WTC11 (cell line): ENCODE measurements at regions not wholly inside any gene's neighbourhood (a gene's known extent, or its start where the extent isn't known, plus 50 kb on each side); places are given as distances from the start of the nearest gene placed in this dataset.

Experiments used
- ATAC-seq: fragments of 200-7000 bp; cut with Tn5 transposase; 2 replicates; pipeline ENCODE4 v1.10.0; 2021; ENCODE audit warnings: mild to moderate bottlenecking, moderate library complexity
- CTCF ChIA-PET: fragments of 300-600 bp; sonication (Branson Sonifier 250); formaldehyde crosslinking; loops from one replicate; lab custom pipeline; 2021; ENCODE audit warnings: antibody characterized with exemption; lab: Charles Lee
- POLR2A ChIA-PET: fragments of 350-600 bp; sonication (Branson Sonifier 250); formaldehyde crosslinking; loops from one replicate; lab custom pipeline; 2021; ENCODE audit warnings: antibody characterized with exemption; lab: Charles Lee
- DNase-seq: peaks from one replicate; pipeline ENCODE4 v3.0.0; 2021; ENCODE audit warnings: low spot score
- H3K27ac Mint-ChIP-seq: 2 replicates; pipeline ENCODE4 v1.8.0; 2021; ENCODE audit warnings: mixed read lengths
- H3K27me3 Mint-ChIP-seq: 2 replicates; pipeline ENCODE4 v1.8.0; 2021; ENCODE audit warnings: low read depth, mild to moderate bottlenecking, moderate library complexity, mixed read lengths
- H3K36me3 Mint-ChIP-seq: 2 replicates; pipeline ENCODE4 v1.8.0; 2021; ENCODE audit warnings: mixed read lengths
- H3K4me1 Mint-ChIP-seq: 2 replicates; pipeline ENCODE4 v1.8.0; 2022; ENCODE audit warnings: mixed read lengths
- H3K4me3 Mint-ChIP-seq: 2 replicates; pipeline ENCODE4 v1.8.0; 2021; ENCODE audit warnings: mild to moderate bottlenecking, moderate library complexity, mixed read lengths
- H3K9me3 Mint-ChIP-seq: 2 replicates; pipeline ENCODE4 v1.8.0; 2021; ENCODE audit warnings: mixed read lengths
- CREM ChIP-seq: sonication (generic); formaldehyde crosslinking; IDR thresholded peaks from 2 replicates; pipeline ENCODE4 v1.8.1; 2022; ENCODE audit warnings: mild to moderate bottlenecking, missing genetic modification reagents, moderate library complexity
- ERG ChIP-seq: fragments of 250-450 bp; sonication (Bioruptor Pico); IDR thresholded peaks from 2 replicates; pipeline ENCODE4 v1.8.0; 2021; ENCODE audit warnings: mild to moderate bottlenecking
- JAZF1 ChIP-seq: fragments of 250-450 bp; sonication (Bioruptor Pico); IDR thresholded peaks from 2 replicates; pipeline ENCODE4 v1.9.0; 2021; ENCODE audit warnings: moderate library complexity, mild to moderate bottlenecking, inconsistent platforms
- NFATC4 ChIP-seq: fragments of 250-450 bp; sonication (Bioruptor Pico); IDR thresholded peaks from 2 replicates; pipeline ENCODE4 v1.9.0; 2021; ENCODE audit warnings: mild to moderate bottlenecking
- NFE2L1 ChIP-seq: sonication (generic); formaldehyde crosslinking; IDR thresholded peaks from 2 replicates; pipeline ENCODE4 v1.8.1; 2023; ENCODE audit warnings: missing genetic modification reagents
- OVOL2 ChIP-seq: fragments of 250-450 bp; sonication (Bioruptor Pico); IDR thresholded peaks from 2 replicates; pipeline ENCODE4 v1.9.0; 2021; ENCODE audit warnings: mild to moderate bottlenecking, borderline replicate concordance
- RELA ChIP-seq: sonication (generic); formaldehyde crosslinking; IDR thresholded peaks from 2 replicates; pipeline ENCODE4 v1.8.1; 2022; ENCODE audit warnings: missing genetic modification reagents, mild to moderate bottlenecking, borderline replicate concordance
- SMAD3 ChIP-seq: sonication (generic); formaldehyde crosslinking; IDR thresholded peaks from 2 replicates; pipeline ENCODE4 v1.8.0; 2022; ENCODE audit warnings: missing genetic modification reagents, mild to moderate bottlenecking, borderline replicate concordance
- SOX15 ChIP-seq: fragments of 250-450 bp; sonication (Bioruptor Pico); IDR thresholded peaks from 2 replicates; pipeline ENCODE4 v1.9.0; 2021; ENCODE audit warnings: mild to moderate bottlenecking
- ZBTB21 ChIP-seq: sonication (generic); formaldehyde crosslinking; IDR thresholded peaks from 2 replicates; pipeline ENCODE4 v1.8.1; 2023; ENCODE audit warnings: mild to moderate bottlenecking, missing genetic modification reagents, borderline replicate concordance
- ZNF232 ChIP-seq: sonication (generic); formaldehyde crosslinking; IDR thresholded peaks from 2 replicates; pipeline ENCODE4 v1.8.0; 2022; ENCODE audit warnings: mild to moderate bottlenecking, missing genetic modification reagents
- ZNF512 ChIP-seq: sonication (generic); formaldehyde crosslinking; IDR thresholded peaks from 2 replicates; pipeline ENCODE4 v1.8.1; 2022; ENCODE audit warnings: missing genetic modification reagents, borderline replicate concordance
- ZNF532 ChIP-seq: fragments of 250-450 bp; sonication (Bioruptor Pico); IDR thresholded peaks from 2 replicates; pipeline ENCODE4 v1.9.0; 2021; ENCODE audit warnings: mild to moderate bottlenecking, borderline replicate concordance
- ZSCAN18 ChIP-seq: fragments of 250-450 bp; sonication (Bioruptor Pico); IDR thresholded peaks from 2 replicates; pipeline ENCODE4 v2.1.2; 2022; ENCODE audit warnings: mild to moderate bottlenecking, moderate library complexity

- ChIA-PET CTCF (no interaction called here), POLR2A (no interaction called here)
- peaks cover 15% of the 10 kb centered on the region for H3K36me3 Mint-ChIP-seq
- TF ChIP-seq SOX15 (CRISPR knock-in tag), result no peak
- no peak overlapping the region for H3K4me3 Mint-ChIP-seq
- H3K4me1 Mint-ChIP-seq, result no peaks in the 10 kb centered on the region
- ATAC-seq (no peak), DNase-seq (no peak)
- no peaks in the 10 kb centered on the region; the same call in 1 of the 2 replicates for H3K27me3 Mint-ChIP-seq
- H3K9me3 Mint-ChIP-seq, result peaks cover 30% of the 10 kb centered on the region
- no peak overlapping the region for H3K27ac Mint-ChIP-seq
Measured at GRCh38 chr18:75141734-75142133, 67.2 kb downstream of the PTGR3 start.

GRCh38 chr18:75141166-75141565 lies 67.8 kb downstream of the PTGR3 start:
- Mint-ChIP-seq H3K4me1 (no peaks in the 10 kb centered on the region), H3K36me3 (peaks cover 11% of the 10 kb centered on the region), H3K4me3 (no peak overlapping the region), H3K27me3 (no peaks in the 10 kb centered on the region; the same call in 1 of the 2 replicates), H3K9me3 (peaks cover 24% of the 10 kb centered on the region), H3K27ac (no peak overlapping the region)
- ATAC-seq, result no peak
- no peak for TF ChIP-seq SMAD3
- TF ChIP-seq ZNF232 (CRISPR knock-in tag), result no peak
- TF ChIP-seq ERG (CRISPR knock-in tag), result no peak
- TF ChIP-seq CREM (CRISPR knock-in tag), result no peak
- TF ChIP-seq JAZF1 (CRISPR knock-in tag), result no peak
- no peak for TF ChIP-seq SOX15 (CRISPR knock-in tag)
- no peak for TF ChIP-seq RELA (CRISPR knock-in tag)
- TF ChIP-seq ZSCAN18 (CRISPR knock-in tag), result no peak
- no peak for TF ChIP-seq NFATC4 (CRISPR knock-in tag)
- TF ChIP-seq ZBTB21 (CRISPR knock-in tag), result no peak
- TF ChIP-seq NFE2L1, result no peak
- no peak for TF ChIP-seq OVOL2 (CRISPR knock-in tag)
- no peak for TF ChIP-seq ZNF512 (CRISPR knock-in tag)
- CTCF ChIA-PET, result no interaction called here
- POLR2A ChIA-PET, result no interaction called here
- no peak for DNase-seq

- H3K36me3 Mint-ChIP-seq, result peaks cover 8% of the 10 kb centered on the region
- DNase-seq (no peak), ATAC-seq (no peak)
- ChIA-PET CTCF (no interaction called here), POLR2A (no interaction called here)
- H3K4me3 Mint-ChIP-seq, result no peak overlapping the region
- H3K4me1 Mint-ChIP-seq, result no peaks in the 10 kb centered on the region
- H3K27ac Mint-ChIP-seq, result no peak overlapping the region
- TF ChIP-seq ZNF532 (CRISPR knock-in tag), result no peak
- peaks cover 15% of the 10 kb centered on the region for H3K9me3 Mint-ChIP-seq
- H3K27me3 Mint-ChIP-seq, result no peaks in the 10 kb centered on the region; the same call in 1 of the 2 replicates
Measured at GRCh38 chr18:75140296-75140695, 68.6 kb downstream of the PTGR3 start.
